Suprapubic skin (tissue), 3 donors: ENCODE measurements at regions not wholly inside any gene's neighbourhood (a gene's known extent, or its start where the extent isn't known, plus 50 kb on each side); places are given as distances from the start of the nearest gene placed in this dataset.
"Not testable (repeated sequence)": the region's sequence is repeated elsewhere in the genome, so short reads cannot be mapped to it uniquely, and the experiment has no call there.

ENCODE experiments used
- EP300 ChIP-seq: sonication (generic); formaldehyde crosslinking; IDR thresholded peaks from one replicate; pipeline ENCODE4 v1.6.1; 2017; ENCODE audit warnings: antibody characterized with exemption
- POLR2A ChIP-seq, 2 donors: fragments of 450-650 bp; IDR thresholded peaks; one replicate each; pipeline ENCODE4 v1.6.1; 2017; ENCODE audit warnings: antibody characterized with exemption in 2 of 2, mild to moderate bottlenecking in 2 of 2, moderate library complexity in 2 of 2
- TF ChIP-seq, protein P1 (sequence below), 2 donors: fragments of 200-600 bp in 1 of 2; fragments of 450-650 bp in 1 of 2; sonication (generic) in 1 of 2; IDR thresholded peaks; one replicate each; pipeline ENCODE4 v1.5.1; 2016 to 2019; ENCODE audit warnings: antibody characterized with exemption in 2 of 2, mild to moderate bottlenecking in 1 of 2, moderate library complexity in 1 of 2

DNA sequence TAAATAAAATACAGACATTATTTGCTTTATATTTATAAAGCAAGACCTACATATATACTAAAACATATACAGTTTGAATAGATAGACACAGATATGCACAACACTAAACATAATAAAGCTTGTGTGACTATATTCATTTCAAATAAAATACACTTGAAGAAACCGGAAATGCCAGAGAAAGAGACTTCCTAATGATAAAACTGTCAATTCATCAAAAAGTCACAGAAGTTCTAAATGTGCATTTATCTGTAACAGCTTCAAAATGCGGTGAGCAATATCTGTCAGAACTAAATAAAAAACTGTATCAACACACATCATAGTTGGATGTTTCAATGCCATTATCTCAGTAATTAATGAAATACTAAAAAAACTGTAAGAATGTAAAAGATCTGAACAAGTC, 60.6 kb upstream of the CTSV start:
- not testable (repeated sequence) for TF ChIP-seq POLR2A (IDR thresholded peaks at IDR 0.05); EP300
- TF ChIP-seq, protein P1, sequence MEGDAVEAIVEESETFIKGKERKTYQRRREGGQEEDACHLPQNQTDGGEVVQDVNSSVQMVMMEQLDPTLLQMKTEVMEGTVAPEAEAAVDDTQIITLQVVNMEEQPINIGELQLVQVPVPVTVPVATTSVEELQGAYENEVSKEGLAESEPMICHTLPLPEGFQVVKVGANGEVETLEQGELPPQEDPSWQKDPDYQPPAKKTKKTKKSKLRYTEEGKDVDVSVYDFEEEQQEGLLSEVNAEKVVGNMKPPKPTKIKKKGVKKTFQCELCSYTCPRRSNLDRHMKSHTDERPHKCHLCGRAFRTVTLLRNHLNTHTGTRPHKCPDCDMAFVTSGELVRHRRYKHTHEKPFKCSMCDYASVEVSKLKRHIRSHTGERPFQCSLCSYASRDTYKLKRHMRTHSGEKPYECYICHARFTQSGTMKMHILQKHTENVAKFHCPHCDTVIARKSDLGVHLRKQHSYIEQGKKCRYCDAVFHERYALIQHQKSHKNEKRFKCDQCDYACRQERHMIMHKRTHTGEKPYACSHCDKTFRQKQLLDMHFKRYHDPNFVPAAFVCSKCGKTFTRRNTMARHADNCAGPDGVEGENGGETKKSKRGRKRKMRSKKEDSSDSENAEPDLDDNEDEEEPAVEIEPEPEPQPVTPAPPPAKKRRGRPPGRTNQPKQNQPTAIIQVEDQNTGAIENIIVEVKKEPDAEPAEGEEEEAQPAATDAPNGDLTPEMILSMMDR (IDR thresholded peaks at IDR 0.05) = not testable (repeated sequence)
